Activated naive CD4-positive, alpha-beta T cell treated with anti-CD3 and anti-CD28 coated beads for 36 hours (primary cell): ENCODE measurements at regions not wholly inside any gene's neighbourhood (a gene's known extent, or its start where the extent isn't known, plus 50 kb on each side); places are given as distances from the start of the nearest gene placed in this dataset.
"Not testable (repeated sequence)": the region's sequence is repeated elsewhere in the genome, so short reads cannot be mapped to it uniquely, and the experiment has no call there.

Experiments used
- CTCF ChIA-PET: fragments of 350-600 bp; sonication (Branson Sonifier 250); formaldehyde crosslinking; loops from one replicate; lab custom pipeline; 2021; ENCODE audit warnings: antibody characterized with exemption; lab: Charles Lee
- DNase-seq: peaks from one replicate; pipeline ENCODE4 v3.0.0-alpha.2; 2020
- H3K27ac Mint-ChIP-seq: one replicate; pipeline ENCODE4 v1.8.0; 2021; ENCODE audit warnings: mild to moderate bottlenecking, mixed read lengths
- H3K27me3 Mint-ChIP-seq: one replicate; pipeline ENCODE4 v1.8.0; 2021; ENCODE audit warnings: low read depth, mixed read lengths
- H3K36me3 Mint-ChIP-seq: one replicate; pipeline ENCODE4 v1.8.0; 2021; ENCODE audit warnings: low read depth, mixed read lengths
- H3K4me1 Mint-ChIP-seq: one replicate; pipeline ENCODE4 v1.8.0; 2021; ENCODE audit warnings: low read depth, mixed read lengths
- H3K4me3 Mint-ChIP-seq: one replicate; pipeline ENCODE4 v1.8.0; 2021; ENCODE audit warnings: mild to moderate bottlenecking, moderate library complexity, mixed read lengths
- H3K9me3 Mint-ChIP-seq: one replicate; pipeline ENCODE4 v1.8.0; 2021; ENCODE audit warnings: mixed read lengths
- intact Hi-C: fragments of 100-400 bp; cut with micrococcal nuclease; formaldehyde crosslinking; loops from one replicate; pipeline ENCODE4 v1.15.1; 2023

DNA sequence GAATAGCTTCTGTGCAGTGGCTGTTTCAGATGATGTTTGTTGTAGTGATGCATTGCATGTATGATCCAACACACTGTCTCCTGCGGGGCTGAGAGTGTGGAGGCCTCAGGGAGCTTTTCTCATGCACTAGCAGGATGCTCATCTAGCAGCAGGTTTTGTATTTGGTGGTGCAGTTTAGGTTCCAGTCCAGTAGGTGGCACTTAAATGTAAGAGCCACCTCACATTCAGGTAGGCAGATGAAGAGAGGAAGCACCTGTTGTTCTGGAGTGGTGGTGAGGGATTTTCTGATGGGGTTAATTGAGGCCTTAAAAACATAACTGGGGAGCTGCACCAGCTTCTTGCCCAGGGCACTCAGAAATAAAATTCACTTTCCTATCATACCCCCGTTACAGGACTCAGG is 300.9 kb downstream of the SPIN4 start:
- Mint-ChIP-seq H3K4me3 (no peak overlapping the region), H3K27ac (no peak overlapping the region), H3K36me3 (no peaks in the 10 kb centered on the region), H3K9me3 (no peaks in the 10 kb centered on the region), H3K4me1 (no peaks in the 10 kb centered on the region), H3K27me3 (no peaks in the 10 kb centered on the region)
- peak; percentile 3 for DNase-seq
- CTCF ChIA-PET: interaction anchor here (0.9 kb wide), 1 partner anchor 71 kb away, joined by 3 read pairs; no protein-coding TSS in a partner anchor
- intact Hi-C loops: no loop called here

DNA sequence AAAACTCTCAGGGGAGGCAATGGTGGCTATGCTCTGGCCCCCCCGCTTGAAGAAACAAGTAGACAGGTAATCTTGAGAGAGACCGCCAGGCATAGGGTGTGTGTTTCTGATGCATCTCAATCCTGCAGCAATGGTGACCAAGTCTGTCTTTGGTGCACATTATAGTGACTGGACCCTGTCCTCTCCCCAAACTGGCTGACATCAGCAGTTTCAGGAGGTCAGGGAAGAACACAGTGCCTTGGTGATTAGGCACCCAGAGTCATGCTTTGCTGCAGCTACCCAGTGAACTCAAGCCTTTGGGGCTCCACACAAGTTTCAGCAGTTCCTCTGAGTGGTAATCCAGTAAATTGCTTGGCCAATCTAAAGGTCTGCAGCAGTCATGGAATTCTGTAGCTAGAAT is 318.3 kb downstream of the SPIN4 start:
- CTCF ChIA-PET: no interaction called here
- Mint-ChIP-seq H3K9me3 (peaks cover 2% of the 10 kb centered on the region), H3K4me3 (no peak overlapping the region), H3K4me1 (no peaks in the 10 kb centered on the region), H3K27me3 (no peaks in the 10 kb centered on the region), H3K27ac (no peak overlapping the region), H3K36me3 (no peaks in the 10 kb centered on the region)
- intact Hi-C loops: no loop called here
- no peak for DNase-seq

DNA sequence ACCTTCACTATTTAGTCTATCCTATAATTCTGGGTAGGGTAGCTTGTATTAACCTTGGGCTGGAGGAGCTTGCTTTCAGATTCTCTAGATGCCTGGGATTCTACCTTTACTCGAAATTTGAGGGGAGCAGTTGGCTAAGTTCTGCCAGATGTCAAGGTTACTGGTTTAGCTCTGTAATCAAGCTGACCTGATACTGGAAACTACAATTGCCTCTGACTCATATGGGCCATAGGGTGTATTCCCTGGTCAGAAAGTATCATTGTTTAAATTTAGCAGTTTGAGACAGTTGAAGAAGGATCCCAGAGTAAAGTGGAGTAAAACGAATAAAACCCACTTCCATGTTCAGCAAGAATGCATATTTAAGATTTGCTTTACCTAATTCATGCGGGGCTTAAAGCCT is 337.6 kb downstream of the SPIN4 start:
- intact Hi-C loops: no loop called here
- H3K9me3 Mint-ChIP-seq: peaks cover 6% of the 10 kb centered on the region
- no peak for DNase-seq
- no peak overlapping the region for H3K4me3 Mint-ChIP-seq
- H3K27me3 Mint-ChIP-seq: no peaks in the 10 kb centered on the region
- H3K36me3 Mint-ChIP-seq: no peaks in the 10 kb centered on the region
- H3K4me1 Mint-ChIP-seq: no peaks in the 10 kb centered on the region
- H3K27ac Mint-ChIP-seq: no peak overlapping the region
- CTCF ChIA-PET: no interaction called here

DNA sequence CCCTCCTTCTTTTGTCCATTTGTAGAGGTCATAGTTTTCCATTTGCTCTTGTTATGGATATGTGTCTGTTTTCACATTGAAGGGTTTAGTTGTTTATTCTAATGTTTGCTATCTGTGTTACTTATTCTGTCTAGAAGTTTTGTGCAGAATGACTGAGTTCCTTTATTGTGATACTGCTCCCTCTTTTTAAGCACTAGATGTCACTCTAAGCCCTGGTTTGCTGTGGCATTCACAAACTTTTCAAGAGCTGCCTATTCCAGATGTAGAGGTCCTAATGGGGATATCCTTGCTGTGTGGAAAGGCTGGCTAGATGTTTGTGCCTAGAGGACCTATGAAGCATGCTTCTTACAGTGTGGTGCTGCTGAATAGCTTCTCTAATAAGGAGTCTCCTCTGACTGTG is 338.6 kb downstream of the SPIN4 start:
- Mint-ChIP-seq H3K4me3 (no peak overlapping the region), H3K4me1 (no peaks in the 10 kb centered on the region), H3K9me3 (peaks cover 6% of the 10 kb centered on the region), H3K27ac (no peak overlapping the region), H3K36me3 (no peaks in the 10 kb centered on the region), H3K27me3 (no peaks in the 10 kb centered on the region)
- intact Hi-C loops: no loop called here
- no peak for DNase-seq
- CTCF ChIA-PET: no interaction called here

DNA sequence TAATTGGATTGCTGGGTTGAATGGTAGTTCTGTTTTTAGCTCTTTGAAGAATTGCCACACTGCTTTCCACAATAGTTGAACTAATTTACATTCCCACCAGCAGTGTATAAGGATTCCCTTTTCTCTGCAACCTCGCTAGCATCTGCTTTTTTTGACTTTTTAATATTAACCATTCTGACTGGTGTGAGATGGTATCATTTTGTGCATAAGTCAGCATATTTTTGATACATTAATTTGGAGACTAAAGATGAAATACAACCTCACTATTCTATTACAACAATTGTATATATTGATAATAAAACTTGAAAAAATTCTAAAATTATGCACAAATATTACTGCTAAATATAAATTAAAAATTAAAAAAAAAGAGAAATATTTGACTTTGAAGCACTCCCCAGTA is 350.9 kb downstream of the SPIN4 start:
- DNase-seq, H3K4me3 Mint-ChIP-seq, intact Hi-C loops, H3K27me3 Mint-ChIP-seq, H3K4me1 Mint-ChIP-seq, H3K9me3 Mint-ChIP-seq, H3K27ac Mint-ChIP-seq, CTCF ChIA-PET, H3K36me3 Mint-ChIP-seq: not testable (repeated sequence)
